Stimulated activated CD8-positive, alpha-beta memory T cell treated with anti-CD3 and anti-CD28 coated beads, Interleukin-12 subunit alpha, Interleukin-12 subunit beta, amount 100 ng/mL, for 24 hours (primary cell): ENCODE measurements at regions not wholly inside any gene's neighbourhood (a gene's known extent, or its start where the extent isn't known, plus 50 kb on each side); places are given as distances from the start of the nearest gene placed in this dataset.

ENCODE experiments used
- DNase-seq: peaks from one replicate; pipeline ENCODE4 v3.0.0-alpha.2; 2020; ENCODE audit errors: extremely low read depth

GRCh38 chr2:12587729-12588522, 128.8 kb upstream of the TRIB2 start:
- no peak for DNase-seq

GRCh38 chr2:12588986-12589385, 127.8 kb upstream of the TRIB2 start:
- DNase-seq = no peak

GRCh38 chr2:12589802-12590320, 126.9 kb upstream of the TRIB2 start:
- no peak for DNase-seq

- DNase-seq = no peak
Observed at GRCh38 chr2:12592296-12592695, 124.4 kb upstream of the TRIB2 start.

- no peak for DNase-seq
Observed at GRCh38 chr2:12594590-12594989, 122.1 kb upstream of the TRIB2 start.

GRCh38 chr2:12596771-12597170, 120.0 kb upstream of the TRIB2 start:
- no peak for DNase-seq

GRCh38 chr2:12597610-12598009, 119.1 kb upstream of the TRIB2 start:
- no peak for DNase-seq

- DNase-seq = no peak
Observed at GRCh38 chr2:12602661-12603060, 114.1 kb upstream of the TRIB2 start.

- DNase-seq = no peak
Observed at GRCh38 chr2:12603781-12604295, 112.9 kb upstream of the TRIB2 start.

GRCh38 chr2:12604341-12604740, 112.4 kb upstream of the TRIB2 start:
- DNase-seq = no peak

GRCh38 chr2:12605366-12605765, 111.4 kb upstream of the TRIB2 start:
- no peak for DNase-seq

- DNase-seq = no peak
Observed at GRCh38 chr2:12605936-12606335, 110.8 kb upstream of the TRIB2 start.

GRCh38 chr2:12606472-12607000, 110.2 kb upstream of the TRIB2 start:
- no peak for DNase-seq

- DNase-seq = no peak
Observed at GRCh38 chr2:12607971-12608370, 108.8 kb upstream of the TRIB2 start.

- DNase-seq = no peak
Observed at GRCh38 chr2:12610314-12610713, 106.4 kb upstream of the TRIB2 start.

GRCh38 chr2:12612168-12612567, 104.6 kb upstream of the TRIB2 start:
- no peak for DNase-seq

GRCh38 chr2:12612671-12613070, 104.1 kb upstream of the TRIB2 start:
- DNase-seq = no peak

- DNase-seq = no peak
Observed at GRCh38 chr2:12613137-12613835, 103.5 kb upstream of the TRIB2 start.

- no peak for DNase-seq
Observed at GRCh38 chr2:12615509-12615908, 101.2 kb upstream of the TRIB2 start.

GRCh38 chr2:12616456-12617156, 100.1 kb upstream of the TRIB2 start:
- DNase-seq = no peak

GRCh38 chr2:12617366-12617765, 99.4 kb upstream of the TRIB2 start:
- no peak for DNase-seq

GRCh38 chr2:12617853-12618252, 98.9 kb upstream of the TRIB2 start:
- DNase-seq = no peak
